ENCODE measurements at regions not wholly inside any gene's neighbourhood (a gene's known extent, or its start where the extent isn't known, plus 50 kb on each side); places are given as distances from the start of the nearest gene placed in this dataset.
"Not testable (repeated sequence)": the region's sequence is repeated elsewhere in the genome, so short reads cannot be mapped to it uniquely, and the experiment has no call there.

GRCh38 chr7:94190599-94191061 lies 186.5 kb upstream of the BET1 start:
- Histone ChIP-seq H3K27ac (no peak overlapping the region), H3K27me3 (no peaks in the 10 kb centered on the region), H3K4me1 (no peaks in the 10 kb centered on the region), H3K9me3 (no peaks in the 10 kb centered on the region), H3K36me3 (no peaks in the 10 kb centered on the region), H3K4me3 (no peak overlapping the region)
- TF ChIP-seq POLR2AphosphoS5 (IDR thresholded peaks at IDR 0.05) (no peak), CTCF (IDR thresholded peaks at IDR 0.05) (no peak), EP300 (IDR thresholded peaks at IDR 0.05) (no peak), POLR2A (IDR thresholded peaks at IDR 0.05) (no peak)
- ATAC-seq, result no peak
- 0% methylated on average over 1 of the region's 1 CpG for WGBS, 2 donors (ENCODE audit: low coverage in 1 of 2)

GRCh38 chr7:94194426-94194825 lies 190.3 kb upstream of the BET1 start:
- 84 to 97% methylated on average over 3 of the region's 3 CpGs for WGBS, 2 donors (ENCODE audit: low coverage in 1 of 2)
- not testable (repeated sequence) for H3K4me3 ChIP-seq, H3K9me3 ChIP-seq, H3K27me3 ChIP-seq, H3K36me3 ChIP-seq, ATAC-seq, H3K4me1 ChIP-seq, H3K27ac ChIP-seq

GRCh38 chr7:94195201-94195600 lies 191.0 kb upstream of the BET1 start:
- WGBS, 2 donors (ENCODE audit: low coverage in 1 of 2), result 81 to 83% methylated on average over 2 of the region's 2 CpGs
- no peak for ATAC-seq

GRCh38 chr7:94195813-94196212 lies 191.7 kb upstream of the BET1 start:
- Histone ChIP-seq H3K4me1 (no peaks in the 10 kb centered on the region), H3K27me3 (no peaks in the 10 kb centered on the region), H3K9me3 (no peaks in the 10 kb centered on the region), H3K36me3 (no peaks in the 10 kb centered on the region), H3K27ac (no peak overlapping the region), H3K4me3 (no peak overlapping the region)
- no peak for ATAC-seq
- 75 to 86% methylated on average over 1 of the region's 1 CpG for WGBS, 2 donors (ENCODE audit: low coverage in 1 of 2)
- no peak for TF ChIP-seq EP300 (IDR thresholded peaks at IDR 0.05)
- TF ChIP-seq POLR2AphosphoS5 (IDR thresholded peaks at IDR 0.05), result no peak
- TF ChIP-seq CTCF (IDR thresholded peaks at IDR 0.05), result no peak
- TF ChIP-seq POLR2A (IDR thresholded peaks at IDR 0.05), result no peak

More at GRCh38 chr7:94195201-94195600, 191.0 kb upstream of the BET1 start:
- H3K27me3 ChIP-seq, result no peaks in the 10 kb centered on the region
- H3K27ac ChIP-seq, result no peak overlapping the region
- no peak for TF ChIP-seq CTCF (IDR thresholded peaks at IDR 0.05)
- TF ChIP-seq POLR2AphosphoS5 (IDR thresholded peaks at IDR 0.05), result no peak
- TF ChIP-seq EP300 (IDR thresholded peaks at IDR 0.05), result no peak
- no peak for TF ChIP-seq POLR2A (IDR thresholded peaks at IDR 0.05)
- no peaks in the 10 kb centered on the region for H3K4me1 ChIP-seq
- H3K36me3 ChIP-seq, result no peaks in the 10 kb centered on the region
- no peaks in the 10 kb centered on the region for H3K9me3 ChIP-seq
- no peak overlapping the region for H3K4me3 ChIP-seq

- no peak overlapping the region for H3K27ac ChIP-seq
- TF ChIP-seq POLR2A (IDR thresholded peaks at IDR 0.05), result no peak
- no peak for TF ChIP-seq EP300 (IDR thresholded peaks at IDR 0.05)
- no peak for TF ChIP-seq CTCF (IDR thresholded peaks at IDR 0.05)
- no peak overlapping the region for H3K4me3 ChIP-seq
- H3K4me1 ChIP-seq, result no peaks in the 10 kb centered on the region
- no peaks in the 10 kb centered on the region for H3K9me3 ChIP-seq
- ATAC-seq, result no peak
- 50% methylated on average over 1 to 2 of the region's 2 CpGs for WGBS, 2 donors (ENCODE audit: low coverage in 1 of 2)
- no peaks in the 10 kb centered on the region for H3K36me3 ChIP-seq
- H3K27me3 ChIP-seq, result no peaks in the 10 kb centered on the region
These were observed 189.2 kb upstream of the COL1A2 start for GRCh38 chr7:94205529-94205928.
